ENCODE measurements at regions not wholly inside any gene's neighbourhood (a gene's known extent, or its start where the extent isn't known, plus 50 kb on each side); places are given as distances from the start of the nearest gene placed in this dataset.

GRCh38 chr12:126107659-126108058 lies 1042.4 kb downstream of the AACS start:
- TF ChIP-seq POLR2A (IDR thresholded peaks at IDR 0.05), result no peak
- no peak for TF ChIP-seq CTCF (IDR thresholded peaks at IDR 0.05)

Data from adrenal gland (tissue), 5 donors.